ENCODE measurements at regions not wholly inside any gene's neighbourhood (a gene's known extent, or its start where the extent isn't known, plus 50 kb on each side); places are given as distances from the start of the nearest gene placed in this dataset.
A peak's percentile ranks its signal among the peaks of the same experiment; 100 is the strongest.
"Not testable (repeated sequence)": the region's sequence is repeated elsewhere in the genome, so short reads cannot be mapped to it uniquely, and the experiment has no call there.

- no peak for DNase-seq
These were observed 491.8 kb upstream of the TBL1XR1 start for GRCh38 chr3:177689077-177689476.

GRCh38 chr3:177689869-177690268 is 492.6 kb upstream of the TBL1XR1 start:
- DNase-seq: no peak

- DNase-seq: no peak
These were observed 493.0 kb upstream of the TBL1XR1 start for GRCh38 chr3:177690306-177690705.

- DNase-seq: no peak
These were observed 495.2 kb upstream of the TBL1XR1 start for GRCh38 chr3:177692304-177692975.

- DNase-seq: no peak
These were observed 496.5 kb upstream of the TBL1XR1 start for GRCh38 chr3:177693616-177694264.

GRCh38 chr3:177694316-177694715 is 497.0 kb upstream of the TBL1XR1 start:
- no peak for DNase-seq

- DNase-seq: no peak
These were observed 497.7 kb upstream of the TBL1XR1 start for GRCh38 chr3:177694951-177695350.

- DNase-seq: no peak
These were observed 502.8 kb upstream of the TBL1XR1 start for GRCh38 chr3:177700117-177700516.

GRCh38 chr3:177703788-177704187 is 506.5 kb upstream of the TBL1XR1 start:
- DNase-seq: no peak

- DNase-seq: no peak
These were observed 508.9 kb upstream of the TBL1XR1 start for GRCh38 chr3:177705976-177706823.

GRCh38 chr3:177709470-177709869 is 512.2 kb upstream of the TBL1XR1 start:
- not testable (repeated sequence) for DNase-seq

- no peak for DNase-seq
These were observed 513.2 kb upstream of the TBL1XR1 start for GRCh38 chr3:177710506-177710905.

- DNase-seq: no peak
These were observed 514.4 kb upstream of the TBL1XR1 start for GRCh38 chr3:177711637-177712036.

- DNase-seq: no peak
These were observed 516.9 kb upstream of the TBL1XR1 start for GRCh38 chr3:177713928-177714900.

GRCh38 chr3:177714945-177715344 is 517.7 kb upstream of the TBL1XR1 start:
- no peak for DNase-seq

GRCh38 chr3:177715980-177716379 is 518.7 kb upstream of the TBL1XR1 start:
- DNase-seq: no peak

GRCh38 chr3:177720927-177721326 is 523.6 kb upstream of the TBL1XR1 start:
- DNase-seq: not testable (repeated sequence)

GRCh38 chr3:177721864-177722785 is 524.8 kb upstream of the TBL1XR1 start:
- DNase-seq: no peak

GRCh38 chr3:177724020-177724638 is 526.8 kb upstream of the TBL1XR1 start:
- DNase-seq: peak; percentile 69

GRCh38 chr3:177725165-177725564 is 527.9 kb upstream of the TBL1XR1 start:
- DNase-seq: no peak

- no peak for DNase-seq
These were observed 529.5 kb upstream of the TBL1XR1 start for GRCh38 chr3:177726807-177727206.

Data from NCI-H1092 (cell line).